Caco-2 (cell line): ENCODE measurements at regions not wholly inside any gene's neighbourhood (a gene's known extent, or its start where the extent isn't known, plus 50 kb on each side); places are given as distances from the start of the nearest gene placed in this dataset.

Experiments used
- BruUV-seq: library from RNA; stranded (reverse); fragments of 400-500 nt; replicated peaks from 2 replicates; lab custom pipeline; 2021; lab: Mats Ljungman, UMichigan
- CTCF ChIA-PET: fragments of 300-600 bp; sonication (Branson Sonifier 250); formaldehyde crosslinking; loops from one replicate; lab custom pipeline; 2022; ENCODE audit warnings: antibody characterized with exemption; lab: Charles Lee
- POLR2A ChIA-PET: fragments of 300-600 bp; sonication (Branson Sonifier 250); formaldehyde crosslinking; loops from one replicate; lab custom pipeline; 2022; ENCODE audit warnings: antibody characterized with exemption; lab: Charles Lee
- DNase-seq, 2 experiments: peaks; one replicate each; pipeline versions ENCODE4 v3.0.0 to v3.0.0-alpha.2; 2020 to 2022
- H3K27me3 ChIP-seq: replicated peaks from 2 replicates; pipeline ENCODE4 v1.6.0; 2011; ENCODE audit warnings: low read length; ENCODE audit not compliant: control insufficient read depth, insufficient read depth
- H3K36me3 ChIP-seq: 2 replicates; pipeline ENCODE4 v1.5.1; 2011; ENCODE audit warnings: low read length; ENCODE audit not compliant: control insufficient read depth, insufficient read depth
- H3K4me1 ChIP-seq: fragments of 250-450 bp; sonication (Bioruptor Pico); 2 replicates; pipeline ENCODE4 v1.5.1; 2020; ENCODE audit warnings: mild to moderate bottlenecking
- H3K4me3 ChIP-seq: 2 replicates; pipeline ENCODE4 v1.5.1; 2011; ENCODE audit warnings: low read depth, mild to moderate bottlenecking, control low read depth, low read length
- H3K9me3 ChIP-seq: fragments of 250-450 bp; sonication (Bioruptor Pico); 2 replicates; pipeline ENCODE4 v1.5.1; 2020; ENCODE audit warnings: mild to moderate bottlenecking, moderate library complexity
- H3K27ac Mint-ChIP-seq: one replicate; pipeline ENCODE4 v1.8.0; 2022; ENCODE audit warnings: mixed read lengths; ENCODE audit not compliant: unreplicated experiment
- H3K27me3 Mint-ChIP-seq: one replicate; pipeline ENCODE4 v1.8.0; 2022; ENCODE audit warnings: mixed read lengths; ENCODE audit not compliant: insufficient read depth, unreplicated experiment
- H3K36me3 Mint-ChIP-seq: one replicate; pipeline ENCODE4 v1.8.0; 2022; ENCODE audit warnings: mild to moderate bottlenecking, mixed read lengths; ENCODE audit not compliant: insufficient read depth, unreplicated experiment
- H3K4me1 Mint-ChIP-seq: one replicate; pipeline ENCODE4 v1.8.0; 2022; ENCODE audit warnings: low read depth, mixed read lengths; ENCODE audit not compliant: unreplicated experiment
- H3K4me3 Mint-ChIP-seq: one replicate; pipeline ENCODE4 v1.8.0; 2022; ENCODE audit warnings: mild to moderate bottlenecking, moderate library complexity, mixed read lengths; ENCODE audit not compliant: unreplicated experiment
- H3K9me3 Mint-ChIP-seq: one replicate; pipeline ENCODE4 v1.8.0; 2022; ENCODE audit warnings: mixed read lengths; ENCODE audit not compliant: unreplicated experiment
- intact Hi-C: fragments of 100-400 bp; cut with micrococcal nuclease; formaldehyde crosslinking; loops from one replicate; pipeline ENCODE4 v1.10.0; 2022; ENCODE audit not compliant: unreplicated experiment
- TF ChIP-seq, protein P1 (sequence below), 2 experiments: fragments of 200-600 bp in 1 of 2; IDR thresholded peaks; 1 replicate in 1 of 2; 2 replicates in 1 of 2; pipeline versions ENCODE4 v1.5.1 to v1.8.0; 2011 to 2022; ENCODE audit warnings: antibody characterized with exemption in 1 of 2, control low read depth in 1 of 2, inconsistent platforms in 1 of 2, low read depth in 1 of 2, low read length in 1 of 2, mild to moderate bottlenecking in 1 of 2, moderate library complexity in 1 of 2; ENCODE audit not compliant: insufficient read depth in 1 of 2, severe bottlenecking in 1 of 2, unreplicated experiment in 1 of 2

DNA sequence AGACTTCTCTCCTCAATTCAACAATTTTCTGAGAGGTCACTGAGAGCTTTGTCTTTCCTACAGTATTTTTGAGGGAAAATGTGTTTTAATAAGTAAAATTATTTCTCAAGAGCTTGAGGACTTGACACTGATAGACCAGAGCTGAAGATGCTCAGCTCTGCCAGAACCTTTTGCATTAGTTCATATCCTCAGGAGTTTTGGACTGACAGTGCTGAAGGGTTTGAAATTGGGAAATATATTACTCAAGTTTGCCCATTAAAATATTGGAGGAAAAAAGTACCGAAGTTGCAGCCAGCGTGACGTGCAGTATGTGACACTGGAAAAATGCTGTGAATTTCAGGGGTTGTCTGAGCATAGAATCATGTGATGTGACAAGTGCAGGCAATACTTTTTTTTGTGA, 346.6 kb upstream of the DPYD start:
- no TSS peak for BruUV-seq
- no peaks in the 10 kb centered on the region for H3K4me1 Mint-ChIP-seq
- Histone ChIP-seq H3K27me3 (no peaks in the 10 kb centered on the region), H3K4me3 (no peak overlapping the region), H3K4me1 (0 out of 2 replicates have a peak, but pooled peaks cover 3% of the 10 kb centered on the region), H3K36me3 (no peaks in the 10 kb centered on the region), H3K9me3 (no peaks in the 10 kb centered on the region)
- H3K27me3 Mint-ChIP-seq = no peaks in the 10 kb centered on the region
- H3K36me3 Mint-ChIP-seq = no peaks in the 10 kb centered on the region
- DNase-seq = no peak
- ChIA-PET CTCF (no interaction called here), POLR2A (no interaction called here)
- peaks cover 10% of the 10 kb centered on the region for H3K9me3 Mint-ChIP-seq
- intact Hi-C loops = no loop called here
- H3K27ac Mint-ChIP-seq = no peak overlapping the region
- TF ChIP-seq, protein P1, sequence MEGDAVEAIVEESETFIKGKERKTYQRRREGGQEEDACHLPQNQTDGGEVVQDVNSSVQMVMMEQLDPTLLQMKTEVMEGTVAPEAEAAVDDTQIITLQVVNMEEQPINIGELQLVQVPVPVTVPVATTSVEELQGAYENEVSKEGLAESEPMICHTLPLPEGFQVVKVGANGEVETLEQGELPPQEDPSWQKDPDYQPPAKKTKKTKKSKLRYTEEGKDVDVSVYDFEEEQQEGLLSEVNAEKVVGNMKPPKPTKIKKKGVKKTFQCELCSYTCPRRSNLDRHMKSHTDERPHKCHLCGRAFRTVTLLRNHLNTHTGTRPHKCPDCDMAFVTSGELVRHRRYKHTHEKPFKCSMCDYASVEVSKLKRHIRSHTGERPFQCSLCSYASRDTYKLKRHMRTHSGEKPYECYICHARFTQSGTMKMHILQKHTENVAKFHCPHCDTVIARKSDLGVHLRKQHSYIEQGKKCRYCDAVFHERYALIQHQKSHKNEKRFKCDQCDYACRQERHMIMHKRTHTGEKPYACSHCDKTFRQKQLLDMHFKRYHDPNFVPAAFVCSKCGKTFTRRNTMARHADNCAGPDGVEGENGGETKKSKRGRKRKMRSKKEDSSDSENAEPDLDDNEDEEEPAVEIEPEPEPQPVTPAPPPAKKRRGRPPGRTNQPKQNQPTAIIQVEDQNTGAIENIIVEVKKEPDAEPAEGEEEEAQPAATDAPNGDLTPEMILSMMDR (IDR thresholded peaks at IDR 0.05; ENCODE audit: insufficient read depth in 1 of 2, low read depth in 1 of 2, low read length in 1 of 2, severe bottlenecking in 1 of 2, unreplicated experiment in 1 of 2) = no peak
- no peak overlapping the region for H3K4me3 Mint-ChIP-seq

DNA sequence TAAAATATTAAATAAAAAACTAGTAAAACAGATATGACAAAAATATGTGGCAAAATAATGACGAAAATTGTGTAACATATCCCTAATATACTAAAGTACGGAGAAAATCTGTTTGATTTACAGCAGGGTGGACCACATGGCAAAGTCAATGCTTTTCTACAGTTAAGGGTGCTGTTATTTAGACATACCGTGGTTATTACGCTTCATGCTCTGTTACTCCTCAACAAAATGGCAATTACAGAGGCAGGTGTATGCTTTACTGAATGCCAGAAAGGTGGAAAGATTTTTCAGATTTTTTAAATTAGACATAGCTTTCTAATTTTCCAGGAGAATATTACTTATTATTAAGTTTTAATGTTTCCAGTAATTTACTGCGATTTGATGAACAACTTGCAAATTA, 343.9 kb upstream of the DPYD start:
- CTCF ChIA-PET = no interaction called here
- no TSS peak for BruUV-seq

DNA sequence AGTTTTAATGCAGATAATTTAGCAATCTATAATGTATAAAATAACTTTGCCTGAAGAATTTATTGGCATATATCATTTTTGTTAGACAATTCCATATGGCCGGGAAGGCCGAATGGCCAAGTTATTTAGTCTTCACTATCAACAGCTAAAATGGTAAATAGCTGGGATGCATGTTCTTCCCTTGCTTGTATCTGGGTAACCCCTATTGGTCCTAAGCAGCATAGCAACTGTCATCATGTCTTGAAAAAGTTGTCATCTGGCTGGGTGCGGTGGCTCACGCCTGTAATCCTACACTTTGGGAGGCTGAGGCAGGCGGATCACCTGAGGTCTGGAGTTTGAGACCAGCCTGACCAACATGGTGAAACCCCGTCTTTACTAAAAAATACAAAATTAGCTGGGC, 340.0 kb upstream of the DPYD start:
- H3K27ac Mint-ChIP-seq = no peak overlapping the region
- H3K9me3 Mint-ChIP-seq = no peaks in the 10 kb centered on the region
- Histone ChIP-seq H3K36me3 (no peaks in the 10 kb centered on the region), H3K9me3 (no peaks in the 10 kb centered on the region), H3K4me1 (0 out of 2 replicates have a peak, but pooled peaks cover 3% of the 10 kb centered on the region), H3K4me3 (no peak overlapping the region), H3K27me3 (no peaks in the 10 kb centered on the region)
- no peaks in the 10 kb centered on the region for H3K36me3 Mint-ChIP-seq
- ChIA-PET POLR2A (no interaction called here), CTCF (no interaction called here)
- TF ChIP-seq, protein P1 (IDR thresholded peaks at IDR 0.05; ENCODE audit: insufficient read depth in 1 of 2, low read depth in 1 of 2, low read length in 1 of 2, severe bottlenecking in 1 of 2, unreplicated experiment in 1 of 2) = no peak
- H3K4me3 Mint-ChIP-seq = no peak overlapping the region
- H3K4me1 Mint-ChIP-seq = no peaks in the 10 kb centered on the region
- intact Hi-C loops = no loop called here
- no peaks in the 10 kb centered on the region for H3K27me3 Mint-ChIP-seq
- BruUV-seq = no TSS peak
- DNase-seq = no peak

More for the DNA sequence above, 343.9 kb upstream of the DPYD start:
- intact Hi-C loops = no loop called here
- no peaks in the 10 kb centered on the region for H3K36me3 Mint-ChIP-seq
- H3K27ac Mint-ChIP-seq = no peak overlapping the region
- Histone ChIP-seq H3K27me3 (no peaks in the 10 kb centered on the region), H3K9me3 (no peaks in the 10 kb centered on the region), H3K4me1 (0 out of 2 replicates have a peak, but pooled peaks cover 3% of the 10 kb centered on the region), H3K4me3 (no peak overlapping the region), H3K36me3 (no peaks in the 10 kb centered on the region)
- TF ChIP-seq, protein P1 (IDR thresholded peaks at IDR 0.05; ENCODE audit: insufficient read depth in 1 of 2, low read depth in 1 of 2, low read length in 1 of 2, severe bottlenecking in 1 of 2, unreplicated experiment in 1 of 2) = no peak
- H3K27me3 Mint-ChIP-seq = no peaks in the 10 kb centered on the region
- H3K9me3 Mint-ChIP-seq = no peaks in the 10 kb centered on the region
- H3K4me3 Mint-ChIP-seq = no peak overlapping the region
- H3K4me1 Mint-ChIP-seq = no peaks in the 10 kb centered on the region
- DNase-seq = no peak
- POLR2A ChIA-PET = no interaction called here
